IMR-90 (cell line): ENCODE measurements at regions not wholly inside any gene's neighbourhood (a gene's known extent, or its start where the extent isn't known, plus 50 kb on each side); places are given as distances from the start of the nearest gene placed in this dataset.

Experiments used
- ATAC-seq: fragments of 200-7000 bp; cut with Tn5 transposase; 2 replicates; pipeline ENCODE4 v1.9.1; 2020; ENCODE audit warnings: low read depth, mild to moderate bottlenecking, moderate library complexity
- BruUV-seq: library from RNA; stranded (reverse); fragments of 400-500 nt; replicated peaks from 2 replicates; lab custom pipeline; 2021; lab: Mats Ljungman, UMichigan
- CTCF ChIA-PET: fragments of 300-600 bp; formaldehyde crosslinking; extraction: SDS; loops from one replicate; lab custom pipeline; 2021; ENCODE audit warnings: antibody characterized with exemption; lab: Yijun Ruan, JAX
- POLR2A ChIA-PET: fragments of 300-600 bp; sonication (Branson Sonifier 250); formaldehyde crosslinking; loops from one replicate; lab custom pipeline; 2022; ENCODE audit warnings: antibody characterized with exemption; ENCODE audit not compliant: unreplicated experiment; lab: Charles Lee
- DNase-seq: peaks from one replicate; pipeline ENCODE4 v3.0.0; 2013
- H2AFZ ChIP-seq: replicated peaks from 2 replicates; pipeline ENCODE3; 2013; ENCODE audit warnings: low read length, mild to moderate bottlenecking; ENCODE audit not compliant: poor library complexity
- H2AK5ac ChIP-seq: 2 replicates; pipeline ENCODE4 v1.6.1; 2013; ENCODE audit warnings: low read depth, low read length, inconsistent platforms
- H2AK9ac ChIP-seq: replicated peaks from 2 replicates; pipeline ENCODE3; 2013; ENCODE audit warnings: mild to moderate bottlenecking, low read depth, low read length, moderate library complexity; ENCODE audit not compliant: poor library complexity
- H2BK120ac ChIP-seq: 2 replicates; pipeline ENCODE4 v1.6.1; 2013; ENCODE audit warnings: low read depth, low read length, inconsistent platforms
- H2BK15ac ChIP-seq: 3 replicates; pipeline ENCODE4 v1.6.1; 2013; ENCODE audit warnings: low read depth, low read length, inconsistent platforms
- H2BK20ac ChIP-seq: 2 replicates; pipeline ENCODE4 v1.6.1; 2013; ENCODE audit warnings: low read depth, mild to moderate bottlenecking, inconsistent platforms, low read length, moderate library complexity
- H2BK5ac ChIP-seq: 2 replicates; pipeline ENCODE4 v1.6.1; 2013; ENCODE audit warnings: mild to moderate bottlenecking, low read depth, low read length, inconsistent platforms; ENCODE audit not compliant: poor library complexity, severe bottlenecking
- H3K14ac ChIP-seq: replicated peaks from 2 replicates; pipeline ENCODE4 v1.6.1; 2013; ENCODE audit warnings: low read depth, low read length, inconsistent platforms
- H3K18ac ChIP-seq: 2 replicates; pipeline ENCODE4 v1.6.1; 2013; ENCODE audit warnings: low read depth, low read length, control low read depth
- H3K23ac ChIP-seq: 2 replicates; pipeline ENCODE4 v1.6.1; 2013; ENCODE audit warnings: low read depth, low read length, inconsistent platforms
- H3K27ac ChIP-seq: 2 replicates; pipeline ENCODE4 v1.5.1; 2013; ENCODE audit warnings: mild to moderate bottlenecking, control low read depth, low read length; ENCODE audit not compliant: insufficient read depth
- H3K27me3 ChIP-seq: 2 replicates; pipeline ENCODE4 v1.6.1; 2013; ENCODE audit warnings: low read length; ENCODE audit not compliant: control insufficient read depth, insufficient read depth
- H3K36me3 ChIP-seq: 2 replicates; pipeline ENCODE4 v1.6.1; 2013; ENCODE audit warnings: low read length, mixed read lengths; ENCODE audit not compliant: control insufficient read depth, insufficient read depth
- H3K4ac ChIP-seq: 2 replicates; pipeline ENCODE4 v1.6.1; 2013; ENCODE audit warnings: low read depth, low read length, inconsistent platforms
- H3K4me1 ChIP-seq: 2 replicates; pipeline ENCODE4 v1.6.1; 2013; ENCODE audit warnings: low read length, mixed read lengths; ENCODE audit not compliant: control insufficient read depth, insufficient read depth
- H3K4me2 ChIP-seq: 2 replicates; pipeline ENCODE4 v1.6.1; 2013; ENCODE audit warnings: low read depth, mild to moderate bottlenecking, control low read depth, low read length, moderate library complexity
- H3K4me3 ChIP-seq: 2 replicates; pipeline ENCODE4 v1.5.1; 2013; ENCODE audit warnings: low read depth, mild to moderate bottlenecking, control low read depth, low read length, moderate library complexity; ENCODE audit not compliant: insufficient read depth
- H3K56ac ChIP-seq: 2 replicates; pipeline ENCODE4 v1.6.1; 2013; ENCODE audit warnings: low read length, inconsistent platforms; ENCODE audit not compliant: insufficient read depth; ENCODE audit errors: extremely low read depth
- H3K79me1 ChIP-seq, 2 experiments: 2 replicates each; pipeline ENCODE4 v1.6.1; 2013; ENCODE audit warnings: low read length in 2 of 2, inconsistent platforms in 1 of 2, low read depth in 1 of 2
- H3K9ac ChIP-seq: 2 replicates; pipeline ENCODE4 v1.6.1; 2013; ENCODE audit warnings: low read depth, low read length, control low read depth
- H3K9me1 ChIP-seq: 2 replicates; pipeline ENCODE4 v1.6.1; 2013; ENCODE audit warnings: low read length, inconsistent platforms; ENCODE audit not compliant: insufficient read depth
- H3K9me3 ChIP-seq: 2 replicates; pipeline ENCODE4 v1.6.1; 2013; ENCODE audit warnings: low read length; ENCODE audit not compliant: control insufficient read depth, insufficient read depth
- H4K20me1 ChIP-seq: 2 replicates; pipeline ENCODE4 v1.6.1; 2013; ENCODE audit warnings: low read length, inconsistent platforms; ENCODE audit not compliant: insufficient read depth
- H4K5ac ChIP-seq: 2 replicates; pipeline ENCODE4 v1.6.1; 2013; ENCODE audit warnings: mild to moderate bottlenecking, low read depth, low read length, control low read depth
- H4K8ac ChIP-seq, 2 experiments: 2 replicates each; pipeline ENCODE4 v1.6.1; 2013; ENCODE audit warnings: low read depth in 2 of 2, low read length in 2 of 2, control low read depth in 1 of 2, inconsistent platforms in 1 of 2
- H4K91ac ChIP-seq: 2 replicates; pipeline ENCODE4 v1.6.1; 2013; ENCODE audit warnings: low read depth, low read length, inconsistent platforms; ENCODE audit not compliant: insufficient read depth
- BHLHE40 ChIP-seq: fragments of 150-350 bp; IDR thresholded peaks from 2 replicates; pipeline ENCODE4 v1.6.1; 2016; ENCODE audit warnings: mild to moderate bottlenecking, low read depth, low read length
- CEBPB ChIP-seq: IDR thresholded peaks from 2 replicates; pipeline ENCODE4 v1.6.1; 2012; ENCODE audit warnings: low read depth, low read length, improper control_type of control experiment
- CHD1 ChIP-seq: IDR thresholded peaks from 2 replicates; pipeline ENCODE4 v1.6.1; 2012; ENCODE audit warnings: low read depth, low read length, improper control_type of control experiment
- FOS ChIP-seq: fragments of 150-350 bp; IDR thresholded peaks from 2 replicates; pipeline ENCODE4 v1.6.1; 2016; ENCODE audit warnings: low read depth, low read length
- MAFK ChIP-seq: IDR thresholded peaks from 2 replicates; pipeline ENCODE4 v1.6.1; 2012; ENCODE audit warnings: low read depth, low read length, improper control_type of control experiment
- MAZ ChIP-seq: IDR thresholded peaks from 2 replicates; pipeline ENCODE4 v1.6.1; 2012; ENCODE audit warnings: low read depth, mild to moderate bottlenecking, low read length, improper control_type of control experiment, moderate library complexity, borderline replicate concordance
- MXI1 ChIP-seq: IDR thresholded peaks from 2 replicates; pipeline ENCODE4 v1.6.1; 2012; ENCODE audit warnings: low read depth, mild to moderate bottlenecking, low read length, moderate library complexity, borderline replicate concordance
- NFE2L2 ChIP-seq: fragments of 150-350 bp; IDR thresholded peaks from 2 replicates; pipeline ENCODE4 v1.6.1; 2016; ENCODE audit warnings: low read depth, mild to moderate bottlenecking, low read length
- POLR2A ChIP-seq: IDR thresholded peaks from 2 replicates; pipeline ENCODE4 v1.6.1; 2012; ENCODE audit warnings: mild to moderate bottlenecking, low read depth, low read length
- RAD21 ChIP-seq: IDR thresholded peaks from 2 replicates; pipeline ENCODE4 v1.6.1; 2012; ENCODE audit warnings: low read length, improper control_type of control experiment
- RCOR1 ChIP-seq: IDR thresholded peaks from 2 replicates; pipeline ENCODE4 v1.6.1; 2012; ENCODE audit warnings: mild to moderate bottlenecking, low read length, improper control_type of control experiment; ENCODE audit not compliant: insufficient replicate concordance
- RFX5 ChIP-seq: IDR thresholded peaks from 2 replicates; pipeline ENCODE4 v1.8.0; 2012; ENCODE audit warnings: low read depth, mild to moderate bottlenecking, low read length, moderate library complexity
- SMC3 ChIP-seq: fragments of 150-350 bp; IDR thresholded peaks from 2 replicates; pipeline ENCODE4 v1.6.1; 2016; ENCODE audit warnings: low read depth, mild to moderate bottlenecking, antibody characterized with exemption, low read length, moderate library complexity
- WGBS, 2 experiments: methylation state at CpG; one replicate each; pipeline versions ENCODE4 v1.1.5 to v1.1.7; 2013; ENCODE audit warnings: missing lambda C conversion rate in 2 of 2; ENCODE audit not compliant: insufficient read length in 1 of 2; ENCODE audit errors: extremely low coverage in 2 of 2; 5-methylcytosine and 5-hydroxymethylcytosine counted together
- dilution Hi-C: fragments of 300-500 bp; cut with HindIII; formaldehyde crosslinking; loops from one replicate; pipeline ENCODE4 v1.14.3; 2018; ENCODE audit warnings: low sequenced_read_pairs; ENCODE audit not compliant: unreplicated experiment
- in situ Hi-C: fragments of 300-500 bp; cut with MboI; formaldehyde crosslinking; loops from 3 replicates; pipeline ENCODE4 v1.14.3; 2019; ENCODE audit warnings: low sequenced_read_pairs, inconsistent platforms, mixed read lengths
- intact Hi-C: fragments of 100-400 bp; cut with micrococcal nuclease; formaldehyde crosslinking; loops from 2 replicates; pipeline ENCODE4 v1.10.0; 2022
- TF ChIP-seq, protein P1 (sequence below): fragments of 150-350 bp; IDR thresholded peaks from 2 replicates; pipeline ENCODE4 v1.6.1; 2016; ENCODE audit warnings: low read depth, mild to moderate bottlenecking, low read length, moderate library complexity, borderline replicate concordance
- TF ChIP-seq, protein P2 (sequence below): fragments of 150-350 bp; IDR thresholded peaks from 2 replicates; pipeline ENCODE4 v1.6.1; 2017; ENCODE audit warnings: mild to moderate bottlenecking, antibody characterized with exemption, low read length, low read depth
- TF ChIP-seq, protein P3 (sequence below): conservative IDR thresholded peaks from 2 replicates; pipeline ENCODE4 v1.5.1; 2012; ENCODE audit warnings: mild to moderate bottlenecking, low read depth, low read length, improper control_type of control experiment

DNA sequence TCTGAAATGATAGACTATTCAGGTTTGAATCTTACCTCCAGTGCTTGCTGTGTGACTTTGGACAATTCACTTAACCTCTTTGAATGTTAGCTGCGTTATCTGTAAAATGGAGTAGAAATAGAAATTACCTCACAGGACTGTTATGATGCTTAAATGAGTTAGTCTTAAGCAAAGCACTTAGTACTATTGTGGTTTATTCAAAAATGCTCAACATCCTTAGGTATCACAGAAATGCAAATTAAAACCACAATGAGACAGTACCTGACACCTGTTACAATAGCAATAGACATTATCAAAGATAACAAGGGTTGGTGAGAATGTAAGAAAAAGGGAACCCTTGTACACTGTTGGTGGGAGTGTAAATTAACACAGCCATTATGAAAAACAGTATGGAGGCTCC, 77.6 kb upstream of the FREM1 start:
- H3K9me3 ChIP-seq: no peaks in the 10 kb centered on the region
- BruUV-seq: no TSS peak
- H4K91ac ChIP-seq: no peak overlapping the region
- no peak overlapping the region for H3K4me2 ChIP-seq
- no peaks in the 10 kb centered on the region for H4K20me1 ChIP-seq
- POLR2A ChIA-PET: no interaction called here
- H3K18ac ChIP-seq: no peak overlapping the region
- H3K79me1 ChIP-seq: no peaks in the 10 kb centered on the region
- H4K8ac ChIP-seq: no peak overlapping the region
- no peak overlapping the region for H3K14ac ChIP-seq
- no peak overlapping the region for H3K9ac ChIP-seq
- H2BK20ac ChIP-seq: no peak overlapping the region
- no peaks in the 10 kb centered on the region for H3K27me3 ChIP-seq
- H3K56ac ChIP-seq: no peak overlapping the region
- no peaks in the 10 kb centered on the region for H3K36me3 ChIP-seq
- H3K4me1 ChIP-seq: no peaks in the 10 kb centered on the region
- intact Hi-C loops: no loop called here
- no CpG with 5 or more reads among the region's 1 CpG for WGBS, 2 experiments
- H3K23ac ChIP-seq: no peak overlapping the region
- H3K9me1 ChIP-seq: no peaks in the 10 kb centered on the region
- no peak overlapping the region for H3K4ac ChIP-seq
- dilution Hi-C loops: no loop called here
- no peak overlapping the region for H3K4me3 ChIP-seq
- TF ChIP-seq CEBPB (no peak), BHLHE40 (no peak), FOS (no peak), RCOR1 (no peak), RFX5 (no peak), MAFK (no peak), NFE2L2 (no peak), SMC3 (no peak), CHD1 (no peak), POLR2A (no peak), RAD21 (no peak), MXI1 (no peak), MAZ (no peak)
- TF ChIP-seq, protein P1, sequence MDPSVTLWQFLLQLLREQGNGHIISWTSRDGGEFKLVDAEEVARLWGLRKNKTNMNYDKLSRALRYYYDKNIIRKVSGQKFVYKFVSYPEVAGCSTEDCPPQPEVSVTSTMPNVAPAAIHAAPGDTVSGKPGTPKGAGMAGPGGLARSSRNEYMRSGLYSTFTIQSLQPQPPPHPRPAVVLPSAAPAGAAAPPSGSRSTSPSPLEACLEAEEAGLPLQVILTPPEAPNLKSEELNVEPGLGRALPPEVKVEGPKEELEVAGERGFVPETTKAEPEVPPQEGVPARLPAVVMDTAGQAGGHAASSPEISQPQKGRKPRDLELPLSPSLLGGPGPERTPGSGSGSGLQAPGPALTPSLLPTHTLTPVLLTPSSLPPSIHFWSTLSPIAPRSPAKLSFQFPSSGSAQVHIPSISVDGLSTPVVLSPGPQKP: no peak
- TF ChIP-seq, protein P2, sequence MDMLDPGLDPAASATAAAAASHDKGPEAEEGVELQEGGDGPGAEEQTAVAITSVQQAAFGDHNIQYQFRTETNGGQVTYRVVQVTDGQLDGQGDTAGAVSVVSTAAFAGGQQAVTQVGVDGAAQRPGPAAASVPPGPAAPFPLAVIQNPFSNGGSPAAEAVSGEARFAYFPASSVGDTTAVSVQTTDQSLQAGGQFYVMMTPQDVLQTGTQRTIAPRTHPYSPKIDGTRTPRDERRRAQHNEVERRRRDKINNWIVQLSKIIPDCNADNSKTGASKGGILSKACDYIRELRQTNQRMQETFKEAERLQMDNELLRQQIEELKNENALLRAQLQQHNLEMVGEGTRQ: no peak
- TF ChIP-seq, protein P3, sequence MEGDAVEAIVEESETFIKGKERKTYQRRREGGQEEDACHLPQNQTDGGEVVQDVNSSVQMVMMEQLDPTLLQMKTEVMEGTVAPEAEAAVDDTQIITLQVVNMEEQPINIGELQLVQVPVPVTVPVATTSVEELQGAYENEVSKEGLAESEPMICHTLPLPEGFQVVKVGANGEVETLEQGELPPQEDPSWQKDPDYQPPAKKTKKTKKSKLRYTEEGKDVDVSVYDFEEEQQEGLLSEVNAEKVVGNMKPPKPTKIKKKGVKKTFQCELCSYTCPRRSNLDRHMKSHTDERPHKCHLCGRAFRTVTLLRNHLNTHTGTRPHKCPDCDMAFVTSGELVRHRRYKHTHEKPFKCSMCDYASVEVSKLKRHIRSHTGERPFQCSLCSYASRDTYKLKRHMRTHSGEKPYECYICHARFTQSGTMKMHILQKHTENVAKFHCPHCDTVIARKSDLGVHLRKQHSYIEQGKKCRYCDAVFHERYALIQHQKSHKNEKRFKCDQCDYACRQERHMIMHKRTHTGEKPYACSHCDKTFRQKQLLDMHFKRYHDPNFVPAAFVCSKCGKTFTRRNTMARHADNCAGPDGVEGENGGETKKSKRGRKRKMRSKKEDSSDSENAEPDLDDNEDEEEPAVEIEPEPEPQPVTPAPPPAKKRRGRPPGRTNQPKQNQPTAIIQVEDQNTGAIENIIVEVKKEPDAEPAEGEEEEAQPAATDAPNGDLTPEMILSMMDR: no peak
- DNase-seq (no peak), ATAC-seq (no peak)
- H4K5ac ChIP-seq: no peak overlapping the region
- H2AK9ac ChIP-seq: no peak overlapping the region
- in situ Hi-C loops: no loop called here
- CTCF ChIA-PET: no interaction called here
- H2AFZ ChIP-seq: no peak overlapping the region
- no peak overlapping the region for H2BK15ac ChIP-seq
- H3K27ac ChIP-seq: no peak overlapping the region
- H2AK5ac ChIP-seq: no peak overlapping the region
- no peak overlapping the region for H2BK120ac ChIP-seq
- H2BK5ac ChIP-seq: no peak overlapping the region
